Embryonic facial prominence (tissue), 1 donor: ENCODE measurements at regions not wholly inside any gene's neighbourhood (a gene's known extent, or its start where the extent isn't known, plus 50 kb on each side); places are given as distances from the start of the nearest gene placed in this dataset.

Experiments
- DNase-seq: peaks from one replicate; pipeline ENCODE4 v3.0.0-alpha.2; 2016; ENCODE audit errors: extremely low spot score

- DNase-seq, result no peak
Observed at GRCh38 chr4:28918871-28919270, 1801.3 kb upstream of the PCDH7 start.

GRCh38 chr4:28921886-28922285, 1798.3 kb upstream of the PCDH7 start:
- no peak for DNase-seq

DNA sequence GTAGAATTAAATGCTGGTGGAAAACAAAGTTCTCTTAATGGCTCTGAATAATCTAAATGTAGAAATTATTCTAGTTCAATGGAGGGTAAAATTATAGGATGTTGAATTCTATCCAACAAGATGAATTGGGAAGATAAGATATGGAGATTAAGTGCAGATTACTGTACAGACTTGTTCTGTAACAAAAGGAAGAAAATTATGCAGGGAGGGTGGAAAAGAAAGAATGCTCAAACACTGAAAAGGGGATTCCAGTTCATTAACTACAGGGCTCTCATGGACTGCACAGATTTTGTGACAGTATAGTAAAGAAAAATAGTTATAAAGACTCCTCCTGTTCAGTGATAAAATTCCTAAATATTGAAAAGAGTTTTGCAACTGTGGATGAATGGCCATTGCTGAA, 1794.0 kb upstream of the PCDH7 start:
- DNase-seq, result no peak

DNA sequence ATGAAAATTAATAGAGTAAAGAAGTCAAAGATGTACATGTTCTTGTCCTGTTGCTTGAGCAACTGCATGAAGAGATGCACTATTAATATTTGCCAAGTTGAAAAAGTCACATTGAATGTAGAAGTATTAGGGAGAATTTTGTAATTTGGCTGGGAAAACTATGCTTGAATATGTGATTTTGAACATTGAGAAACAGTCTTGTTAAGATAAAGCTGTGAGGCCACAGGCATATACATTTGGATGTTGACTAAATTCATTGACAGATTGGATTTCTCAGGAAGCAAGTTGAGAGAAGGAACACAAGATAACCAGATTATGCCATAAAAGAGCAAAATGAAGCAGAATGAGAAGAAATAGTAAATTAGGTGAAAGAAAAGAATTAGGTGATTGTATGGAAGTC, 1777.5 kb upstream of the PCDH7 start:
- DNase-seq, result no peak

GRCh38 chr4:28947374-28947773, 1772.8 kb upstream of the PCDH7 start:
- no peak for DNase-seq

GRCh38 chr4:28948501-28948900, 1771.7 kb upstream of the PCDH7 start:
- DNase-seq, result no peak

GRCh38 chr4:28966982-28967381, 1753.2 kb upstream of the PCDH7 start:
- DNase-seq, result no peak

DNA sequence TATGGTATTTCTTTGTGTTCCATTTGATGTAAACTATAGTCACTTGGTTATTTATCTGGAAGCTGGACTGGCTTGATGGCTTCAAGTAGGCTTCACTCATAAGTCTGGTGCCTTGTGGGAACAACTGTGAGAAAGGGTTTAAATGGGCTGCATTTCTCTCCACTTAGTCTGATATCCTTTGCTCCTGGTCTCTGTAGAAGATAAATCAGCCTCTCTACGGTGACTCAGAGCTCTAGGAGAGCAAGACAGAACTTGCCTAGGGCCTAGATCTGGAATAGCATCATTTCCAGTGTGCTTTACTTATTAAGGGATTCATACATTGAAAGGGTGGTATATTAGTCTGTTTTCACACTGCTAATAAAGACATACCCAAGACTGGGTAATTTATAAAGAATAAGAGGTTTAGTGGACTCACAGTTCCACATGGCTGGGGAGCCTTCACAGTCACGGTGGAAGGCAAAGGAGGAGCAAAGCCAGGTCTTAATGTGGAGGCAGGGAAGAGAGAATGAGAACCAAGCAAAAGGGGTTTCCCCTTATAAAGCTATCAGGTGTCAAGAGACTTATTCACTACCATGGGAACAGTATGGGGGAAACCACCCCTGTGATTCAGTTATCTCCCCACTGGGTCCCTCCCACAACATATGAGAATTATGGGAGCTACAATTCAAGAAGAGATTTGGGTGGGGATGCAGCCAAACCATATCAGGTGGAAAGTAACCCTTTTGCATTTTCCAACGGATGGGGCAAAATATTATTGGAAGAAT, 1746.4 kb upstream of the PCDH7 start:
- DNase-seq, result no peak

DNA sequence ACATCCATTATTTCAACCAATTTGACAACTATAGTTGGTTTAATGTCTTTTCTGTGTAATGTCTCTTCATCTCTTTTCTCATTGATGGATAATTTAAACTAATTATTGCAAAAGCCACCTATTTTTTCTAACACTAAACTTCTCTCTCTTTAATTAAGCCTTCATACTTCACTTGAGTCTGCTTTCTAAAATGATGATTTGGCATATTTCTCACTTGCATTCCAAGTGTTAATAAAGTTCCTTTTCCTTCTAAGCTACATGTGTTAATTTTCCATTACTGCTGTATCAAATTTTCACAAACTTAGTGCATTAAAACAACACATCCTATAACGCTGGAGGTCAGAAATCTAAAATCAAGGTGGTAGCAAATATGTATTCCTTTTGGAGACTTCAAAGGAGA, 1743.8 kb upstream of the PCDH7 start:
- DNase-seq, result no peak

DNA sequence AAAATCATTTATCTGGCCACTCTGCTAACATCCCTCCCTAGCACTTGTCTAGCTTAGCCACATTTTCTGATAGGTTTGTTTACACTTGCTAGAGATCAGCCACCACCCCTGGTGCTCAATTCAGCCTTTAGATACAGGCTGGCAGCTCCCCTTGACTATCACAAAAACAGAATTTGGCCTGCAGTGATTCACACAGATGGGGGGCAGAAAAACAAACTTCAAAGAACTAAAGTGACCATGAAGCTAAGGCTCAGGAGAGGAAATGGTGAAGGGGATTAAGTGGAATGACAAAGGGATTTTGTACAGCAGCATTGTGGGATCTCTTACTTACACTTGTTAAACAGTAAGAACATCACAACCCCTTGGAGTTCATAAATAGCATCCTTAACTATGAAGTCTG, 1718.0 kb upstream of the PCDH7 start:
- DNase-seq, result no peak

- DNase-seq, result no peak
Observed at GRCh38 chr4:29005838-29006237, 1714.3 kb upstream of the PCDH7 start.

GRCh38 chr4:29009908-29010307, 1710.3 kb upstream of the PCDH7 start:
- no peak for DNase-seq

DNA sequence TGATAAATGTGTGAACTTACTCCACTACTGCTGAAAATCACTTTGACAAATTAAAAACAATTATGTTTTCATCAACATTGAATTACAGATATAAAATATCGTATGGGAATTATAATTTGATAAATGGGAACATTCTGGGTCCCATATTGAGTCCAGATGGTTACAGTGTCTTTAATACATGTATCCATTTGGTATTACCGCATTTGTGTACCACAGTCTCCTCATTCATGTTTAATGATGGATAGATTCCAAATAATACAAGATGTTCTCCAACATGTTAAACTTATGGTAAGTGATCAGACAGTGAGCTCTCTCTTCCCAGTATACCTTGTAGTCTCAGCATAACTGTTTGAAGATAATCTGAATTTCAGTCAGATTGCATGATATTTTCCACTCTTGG, 1706.8 kb upstream of the PCDH7 start:
- no peak for DNase-seq

- DNase-seq, result no peak
Observed at GRCh38 chr4:29014555-29014954, 1705.6 kb upstream of the PCDH7 start.

GRCh38 chr4:29033703-29034102, 1686.5 kb upstream of the PCDH7 start:
- no peak for DNase-seq

GRCh38 chr4:29037501-29037900, 1682.7 kb upstream of the PCDH7 start:
- no peak for DNase-seq

- no peak for DNase-seq
Observed at GRCh38 chr4:29043411-29043810, 1676.8 kb upstream of the PCDH7 start.

- DNase-seq, result no peak
Observed at GRCh38 chr4:29046186-29046585, 1674.0 kb upstream of the PCDH7 start.

GRCh38 chr4:29046781-29047180, 1673.4 kb upstream of the PCDH7 start:
- no peak for DNase-seq

DNA sequence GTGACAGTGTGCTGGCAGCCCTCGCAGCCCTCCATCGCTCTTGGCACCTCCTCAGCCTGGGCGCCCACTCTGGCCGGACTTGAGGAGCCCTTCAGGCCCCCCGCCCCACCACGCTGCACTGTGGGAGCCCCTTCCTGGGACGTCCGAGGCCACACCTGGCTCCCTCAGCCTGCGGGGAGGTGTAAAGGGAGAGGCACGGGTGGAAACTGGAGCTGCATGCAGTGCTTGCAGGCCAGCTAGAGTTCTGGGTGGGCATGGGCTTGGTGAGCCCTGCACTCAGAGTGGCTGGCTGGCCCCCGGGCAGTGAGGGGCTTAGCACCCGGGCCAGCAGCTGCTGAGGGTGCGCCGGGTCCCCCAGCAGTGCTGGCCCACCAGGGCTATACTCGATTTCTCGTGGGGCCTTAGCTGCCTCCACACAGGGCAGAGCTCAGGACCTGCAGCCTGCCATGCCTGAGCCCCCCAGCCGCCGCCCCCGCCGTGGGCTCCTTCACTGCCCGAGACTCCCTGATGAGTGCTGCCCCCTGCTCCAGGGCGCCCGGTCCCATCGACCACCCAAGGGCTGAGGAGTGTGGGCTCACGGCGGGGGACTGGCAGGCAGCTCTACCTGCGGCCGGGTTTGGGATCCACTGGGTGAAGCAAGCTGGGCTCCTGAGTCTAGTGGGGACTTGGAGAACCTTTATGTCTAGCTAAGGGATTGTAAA, 1672.7 kb upstream of the PCDH7 start:
- no peak for DNase-seq

GRCh38 chr4:29051381-29051965, 1668.7 kb upstream of the PCDH7 start:
- no peak for DNase-seq

GRCh38 chr4:29052266-29052665, 1667.9 kb upstream of the PCDH7 start:
- DNase-seq, result no peak

- no peak for DNase-seq
Observed at GRCh38 chr4:29058531-29058930, 1661.6 kb upstream of the PCDH7 start.
